ENCODE measurements at regions not wholly inside any gene's neighbourhood (a gene's known extent, or its start where the extent isn't known, plus 50 kb on each side); places are given as distances from the start of the nearest gene placed in this dataset.
A peak's percentile ranks its signal among the peaks of the same experiment; 100 is the strongest.

DNA sequence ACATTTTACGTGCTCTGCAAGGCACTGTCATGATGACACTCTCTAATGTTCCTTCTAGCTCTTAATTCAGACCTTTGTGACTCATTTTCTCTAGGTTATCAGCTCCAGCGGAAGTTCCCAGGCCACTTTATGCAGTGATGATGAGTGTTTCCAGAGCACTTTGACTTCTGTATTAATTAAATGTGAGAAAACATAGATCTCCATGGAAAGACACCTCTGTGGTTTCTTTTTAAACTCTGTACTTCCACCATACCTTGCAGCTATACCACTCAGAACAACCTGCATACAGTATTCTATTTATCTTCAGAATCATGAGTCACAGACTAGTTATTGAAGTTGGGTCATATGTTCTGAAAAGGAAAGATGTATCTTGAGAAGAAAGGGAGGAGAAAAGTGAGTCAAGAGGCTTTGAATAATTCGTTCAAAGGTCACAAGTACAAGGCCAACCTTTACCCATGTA is 175.6 kb upstream of the TENM4 start:
- no peaks in the 10 kb centered on the region for H3K36me3 ChIP-seq (ENCODE audit: low read depth, low read length)

GRCh38 chr11:79615425-79615824 is 174.6 kb upstream of the TENM4 start:
- ChIA-PET CTCF (no interaction called here), POLR2A (ENCODE audit: unreplicated experiment) (no interaction called here)
- H3K27me3 ChIP-seq (ENCODE audit: low read length), result no peaks in the 10 kb centered on the region
- no peaks in the 10 kb centered on the region for H3K79me2 ChIP-seq (ENCODE audit: low read length)
- H3K36me3 ChIP-seq (ENCODE audit: low read depth, low read length), result no peaks in the 10 kb centered on the region
- no peak overlapping the region for H3K9ac ChIP-seq (ENCODE audit: low read length)
- no peak overlapping the region for H2AFZ ChIP-seq (ENCODE audit: low read length)
- DNase-seq (no peak), ATAC-seq (no peak)
- 0 out of 2 replicates have a peak, but pooled peaks cover 7% of the 10 kb centered on the region for H3K9me3 ChIP-seq (ENCODE audit: low read length)
- H3K9me2 ChIP-seq (replicated peaks; ENCODE audit: low read length), result no peaks in the 10 kb centered on the region
- H3F3A ChIP-seq (ENCODE audit: low read length, unreplicated experiment), result no peaks in the 10 kb centered on the region
- intact Hi-C loops (cut with micrococcal nuclease), result no loop called here
- H3K4me3 ChIP-seq (ENCODE audit: low read length), result no peak overlapping the region
- H3K4me2 ChIP-seq (ENCODE audit: low read length), result no peak overlapping the region
- no TSS peak for BruUV-seq (replicated peaks)
- H4K20me1 ChIP-seq (ENCODE audit: low read length), result no peaks in the 10 kb centered on the region
- TF ChIP-seq, protein P1, sequence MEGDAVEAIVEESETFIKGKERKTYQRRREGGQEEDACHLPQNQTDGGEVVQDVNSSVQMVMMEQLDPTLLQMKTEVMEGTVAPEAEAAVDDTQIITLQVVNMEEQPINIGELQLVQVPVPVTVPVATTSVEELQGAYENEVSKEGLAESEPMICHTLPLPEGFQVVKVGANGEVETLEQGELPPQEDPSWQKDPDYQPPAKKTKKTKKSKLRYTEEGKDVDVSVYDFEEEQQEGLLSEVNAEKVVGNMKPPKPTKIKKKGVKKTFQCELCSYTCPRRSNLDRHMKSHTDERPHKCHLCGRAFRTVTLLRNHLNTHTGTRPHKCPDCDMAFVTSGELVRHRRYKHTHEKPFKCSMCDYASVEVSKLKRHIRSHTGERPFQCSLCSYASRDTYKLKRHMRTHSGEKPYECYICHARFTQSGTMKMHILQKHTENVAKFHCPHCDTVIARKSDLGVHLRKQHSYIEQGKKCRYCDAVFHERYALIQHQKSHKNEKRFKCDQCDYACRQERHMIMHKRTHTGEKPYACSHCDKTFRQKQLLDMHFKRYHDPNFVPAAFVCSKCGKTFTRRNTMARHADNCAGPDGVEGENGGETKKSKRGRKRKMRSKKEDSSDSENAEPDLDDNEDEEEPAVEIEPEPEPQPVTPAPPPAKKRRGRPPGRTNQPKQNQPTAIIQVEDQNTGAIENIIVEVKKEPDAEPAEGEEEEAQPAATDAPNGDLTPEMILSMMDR (conservative IDR thresholded peaks at IDR 0.05; ENCODE audit: low read depth, low read length), result no peak
- TF ChIP-seq EZH2 (IDR thresholded peaks at IDR 0.05; ENCODE audit: low read length, unreplicated experiment) (no peak), EZH2phosphoT487 (IDR thresholded peaks at IDR 0.05; ENCODE audit: borderline replicate concordance, low read length) (no peak)
- H3K27ac ChIP-seq (ENCODE audit: low read length), result no peak overlapping the region
- peaks cover 3% of the 10 kb centered on the region; the same call in 1 of the 2 replicates for H3K4me1 ChIP-seq (ENCODE audit: insufficient read depth, low read length)

More for the DNA sequence above, 175.6 kb upstream of the TENM4 start:
- Histone ChIP-seq H4K20me1 (ENCODE audit: low read length) (no peaks in the 10 kb centered on the region), H3K4me1 (ENCODE audit: insufficient read depth, low read length) (peaks cover 3% of the 10 kb centered on the region; the same call in 1 of the 2 replicates), H3F3A (ENCODE audit: low read length, unreplicated experiment) (no peaks in the 10 kb centered on the region), H3K27me3 (ENCODE audit: low read length) (no peaks in the 10 kb centered on the region), H2AFZ (ENCODE audit: low read length) (no peak overlapping the region), H3K4me2 (ENCODE audit: low read length) (no peak overlapping the region), H3K27ac (ENCODE audit: low read length) (no peak overlapping the region), H3K9me3 (ENCODE audit: low read length) (0 out of 2 replicates have a peak, but pooled peaks cover 7% of the 10 kb centered on the region), H3K9me2 (replicated peaks; ENCODE audit: low read length) (no peaks in the 10 kb centered on the region), H3K79me2 (ENCODE audit: low read length) (no peaks in the 10 kb centered on the region), H3K4me3 (ENCODE audit: low read length) (no peak overlapping the region), H3K9ac (ENCODE audit: low read length) (no peak overlapping the region)
- intact Hi-C loops (cut with micrococcal nuclease), result no loop called here
- BruUV-seq (replicated peaks), result no TSS peak
- ChIA-PET POLR2A (ENCODE audit: unreplicated experiment) (no interaction called here), CTCF (no interaction called here)
- no peak for ATAC-seq
- peak; percentile 46 for DNase-seq
- TF ChIP-seq EZH2phosphoT487 (IDR thresholded peaks at IDR 0.05; ENCODE audit: borderline replicate concordance, low read length), result no peak
- TF ChIP-seq, protein P1 (conservative IDR thresholded peaks at IDR 0.05; ENCODE audit: low read depth, low read length), result no peak
- TF ChIP-seq EZH2 (IDR thresholded peaks at IDR 0.05; ENCODE audit: low read length, unreplicated experiment), result no peak

DNA sequence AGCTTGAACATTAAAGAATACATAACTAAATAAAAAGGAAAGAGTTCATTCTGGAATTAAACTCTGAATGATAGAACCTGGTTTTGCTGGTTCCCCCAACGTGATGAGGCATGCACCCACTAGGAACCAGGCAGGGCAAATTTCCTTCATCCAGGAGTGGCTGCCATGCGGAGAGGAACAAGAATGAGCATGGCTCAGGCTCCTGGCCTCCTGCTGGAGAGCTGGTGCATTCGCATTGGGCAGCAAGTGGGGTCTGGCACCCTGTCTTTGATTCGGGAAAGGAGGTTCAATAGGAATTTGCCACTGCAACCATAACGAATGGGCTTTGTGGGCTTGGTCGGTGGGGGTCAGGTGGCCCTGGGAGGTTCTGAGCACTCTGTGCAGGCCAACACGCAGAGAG is 169.8 kb upstream of the TENM4 start:
- Histone ChIP-seq H3K9ac (ENCODE audit: low read length) (no peak overlapping the region), H3F3A (ENCODE audit: low read length, unreplicated experiment) (no peaks in the 10 kb centered on the region), H3K27ac (ENCODE audit: low read length) (no peak overlapping the region), H3K4me3 (ENCODE audit: low read length) (no peak overlapping the region), H3K27me3 (ENCODE audit: low read length) (no peaks in the 10 kb centered on the region), H2AFZ (ENCODE audit: low read length) (no peak overlapping the region), H3K9me2 (replicated peaks; ENCODE audit: low read length) (no peaks in the 10 kb centered on the region), H3K36me3 (ENCODE audit: low read depth, low read length) (no peaks in the 10 kb centered on the region), H3K4me1 (ENCODE audit: insufficient read depth, low read length) (no peaks in the 10 kb centered on the region), H4K20me1 (ENCODE audit: low read length) (no peaks in the 10 kb centered on the region), H3K79me2 (ENCODE audit: low read length) (no peaks in the 10 kb centered on the region), H3K4me2 (ENCODE audit: low read length) (no peak overlapping the region), H3K9me3 (ENCODE audit: low read length) (0 out of 2 replicates have a peak, but pooled peaks cover 6% of the 10 kb centered on the region)
- ATAC-seq, result no peak
- no TSS peak for BruUV-seq (replicated peaks)
- intact Hi-C loops (cut with micrococcal nuclease), result no loop called here
- no peak for DNase-seq
- POLR2A ChIA-PET (ENCODE audit: unreplicated experiment), result no interaction called here
- CTCF ChIA-PET, result no interaction called here
- no peak for TF ChIP-seq EZH2 (IDR thresholded peaks at IDR 0.05; ENCODE audit: low read length, unreplicated experiment)
- TF ChIP-seq, protein P1 (conservative IDR thresholded peaks at IDR 0.05; ENCODE audit: low read depth, low read length), result 0 out of 2 replicates have a peak, but pooled peaks have one; percentile 11

All from PC-3 (cell line).